ENCODE measurements at regions not wholly inside any gene's neighbourhood (a gene's known extent, or its start where the extent isn't known, plus 50 kb on each side); places are given as distances from the start of the nearest gene placed in this dataset.
A peak's percentile ranks its signal among the peaks of the same experiment; 100 is the strongest.

DNA sequence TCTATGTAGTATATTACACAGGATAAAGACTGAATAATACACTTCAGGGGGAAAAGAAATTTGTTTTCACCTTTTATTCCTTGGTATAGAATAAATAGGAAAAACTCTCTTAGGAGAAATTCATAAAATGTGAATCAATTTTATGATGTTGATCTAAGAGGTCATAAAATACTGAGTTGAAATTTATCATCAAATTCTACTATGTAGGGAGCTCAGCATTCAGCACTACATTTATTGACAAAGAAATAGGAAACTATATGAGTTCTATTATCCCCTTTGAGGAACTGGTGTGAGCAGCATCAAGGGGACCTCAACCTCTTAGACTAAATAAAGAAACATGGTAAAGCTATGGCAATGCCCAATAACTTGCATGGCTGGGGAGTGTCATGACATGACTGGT, 348.2 kb upstream of the SMIM31 start:
- no peak for DNase-seq (ENCODE audit: low read depth)

GRCh38 chr4:164408831-164409230, 345.1 kb upstream of the SMIM31 start:
- no peak for DNase-seq (ENCODE audit: low read depth)

GRCh38 chr4:164410401-164410800, 343.5 kb upstream of the SMIM31 start:
- no peak for DNase-seq (ENCODE audit: low read depth)

- no peak for DNase-seq (ENCODE audit: low read depth)
Observed at GRCh38 chr4:164412246-164412645, 341.7 kb upstream of the SMIM31 start.

DNA sequence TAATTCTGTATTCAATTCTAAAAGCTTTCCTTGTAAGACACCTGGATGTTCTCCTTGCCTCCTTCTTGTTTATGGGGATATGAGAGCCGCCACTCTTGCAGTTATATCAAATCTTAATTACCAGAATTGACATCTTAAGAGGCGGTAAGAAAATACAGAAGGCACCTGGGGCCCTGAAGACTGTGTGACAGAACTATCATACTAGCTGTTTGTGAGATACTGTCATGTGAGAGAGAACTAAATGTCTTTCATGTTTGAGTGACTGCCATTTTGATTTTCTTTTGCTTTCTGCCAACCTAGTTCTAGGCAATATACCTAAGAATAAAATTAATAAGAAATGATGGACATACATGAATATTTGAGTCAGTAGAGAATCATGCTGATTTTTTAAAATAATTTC, 340.2 kb upstream of the SMIM31 start:
- no peak for DNase-seq (ENCODE audit: low read depth)

DNA sequence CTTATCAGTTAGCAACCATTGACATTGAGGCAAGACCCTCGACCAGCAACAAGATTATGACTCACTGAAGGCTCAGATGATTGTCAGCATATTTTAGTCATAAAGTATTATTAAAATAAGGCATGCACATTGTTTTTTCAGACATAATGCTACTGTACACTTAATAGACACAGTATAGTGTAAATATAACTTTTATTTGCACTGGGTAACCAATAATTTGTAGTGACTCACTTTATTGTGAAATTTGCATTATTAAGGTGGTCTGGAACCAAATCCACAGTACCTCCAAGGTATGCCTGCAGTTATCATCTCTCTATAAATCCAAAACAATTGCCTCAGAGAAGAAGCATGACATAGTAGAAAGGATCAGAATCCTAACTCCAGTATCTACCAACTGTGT, 330.1 kb upstream of the SMIM31 start:
- no peak for DNase-seq (ENCODE audit: low read depth)

GRCh38 chr4:164424846-164425245, 329.1 kb upstream of the SMIM31 start:
- DNase-seq (ENCODE audit: low read depth): no peak

DNA sequence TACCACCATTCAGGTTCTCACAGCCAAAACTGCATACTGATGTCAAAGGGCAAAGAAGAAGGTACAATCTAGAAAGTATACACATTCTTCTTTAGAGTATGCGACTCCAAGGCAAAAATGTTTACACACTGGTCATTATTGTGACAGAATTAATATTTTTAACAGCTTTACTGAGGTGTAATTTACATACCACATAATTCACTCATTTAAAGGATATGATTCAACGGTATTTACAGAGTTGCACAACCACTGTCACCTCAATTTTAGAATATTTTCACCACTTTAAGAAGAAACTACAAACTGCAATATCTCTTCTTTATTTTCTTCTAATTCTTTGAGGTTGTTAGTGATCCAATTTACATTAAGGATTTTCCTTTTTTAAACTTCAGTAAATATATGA, 325.4 kb upstream of the SMIM31 start:
- DNase-seq (ENCODE audit: low read depth): no peak

GRCh38 chr4:164438321-164438720, 315.6 kb upstream of the SMIM31 start:
- no peak for DNase-seq (ENCODE audit: low read depth)

DNA sequence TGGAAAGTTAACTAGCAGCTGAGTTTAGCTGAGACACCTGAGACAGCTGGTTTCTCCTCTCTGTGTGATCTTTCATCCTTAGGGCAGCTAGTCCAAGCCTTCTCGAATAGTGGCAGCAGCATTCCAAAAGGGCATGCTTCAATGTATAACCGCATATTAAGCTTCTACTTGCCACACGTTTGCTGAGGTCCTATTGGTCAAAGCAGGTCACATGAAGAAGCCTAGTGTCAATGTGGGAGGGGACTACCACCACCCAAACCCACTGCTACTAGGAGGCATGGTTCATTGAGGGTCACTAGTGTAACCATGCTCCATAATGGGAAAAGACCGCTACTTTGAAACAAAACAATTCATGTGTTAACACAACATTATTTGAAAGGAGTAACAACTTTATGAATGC, 314.9 kb upstream of the SMIM31 start:
- DNase-seq (ENCODE audit: low read depth): no peak

- no peak for DNase-seq (ENCODE audit: low read depth)
Observed at GRCh38 chr4:164440199-164440598, 313.7 kb upstream of the SMIM31 start.

GRCh38 chr4:164441109-164441508, 312.8 kb upstream of the SMIM31 start:
- DNase-seq (ENCODE audit: low read depth): no peak

- DNase-seq (ENCODE audit: low read depth): no peak
Observed at GRCh38 chr4:164442180-164442579, 311.8 kb upstream of the SMIM31 start.

- DNase-seq (ENCODE audit: low read depth): no peak
Observed at GRCh38 chr4:164446516-164446915, 307.4 kb upstream of the SMIM31 start.

DNA sequence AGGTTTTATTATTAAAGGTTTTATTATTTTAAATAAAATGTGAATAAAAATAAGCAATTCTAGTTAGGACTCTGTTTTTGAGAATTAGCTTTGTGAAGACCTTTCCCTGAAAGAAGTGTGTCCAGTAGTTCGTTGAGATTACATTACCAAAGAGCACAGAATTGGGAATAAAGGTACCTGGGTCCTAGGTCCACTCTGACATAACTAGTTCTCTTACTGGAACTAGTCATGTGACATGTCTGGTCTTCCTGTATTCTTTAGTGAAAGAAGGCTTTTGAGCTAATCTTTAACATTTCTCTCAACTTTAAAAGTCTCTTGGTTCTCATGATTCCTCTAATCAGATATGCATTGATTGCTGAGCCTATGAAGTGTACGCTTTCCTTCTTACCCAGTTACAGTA, 292.0 kb upstream of the SMIM31 start:
- no peak for DNase-seq (ENCODE audit: low read depth)

DNA sequence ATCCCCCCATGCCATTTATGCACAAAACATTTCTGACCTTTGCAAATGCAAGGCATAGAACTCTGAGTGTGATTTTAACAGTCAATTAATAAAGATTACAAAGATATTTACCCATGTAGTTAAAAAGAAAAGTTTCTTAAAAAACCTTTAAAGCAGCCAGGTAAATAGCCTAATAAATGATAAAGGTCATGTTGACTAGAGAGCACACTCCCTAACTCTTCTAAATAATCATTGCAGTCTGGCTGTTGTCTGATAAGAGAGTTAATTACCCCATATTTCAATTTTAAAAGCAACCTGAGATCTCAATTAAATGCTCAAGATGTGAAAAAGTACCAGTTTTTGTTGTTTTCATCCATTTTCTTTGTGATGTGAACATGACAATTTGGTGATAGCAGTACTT, 291.5 kb upstream of the SMIM31 start:
- DNase-seq (ENCODE audit: low read depth): no peak

DNA sequence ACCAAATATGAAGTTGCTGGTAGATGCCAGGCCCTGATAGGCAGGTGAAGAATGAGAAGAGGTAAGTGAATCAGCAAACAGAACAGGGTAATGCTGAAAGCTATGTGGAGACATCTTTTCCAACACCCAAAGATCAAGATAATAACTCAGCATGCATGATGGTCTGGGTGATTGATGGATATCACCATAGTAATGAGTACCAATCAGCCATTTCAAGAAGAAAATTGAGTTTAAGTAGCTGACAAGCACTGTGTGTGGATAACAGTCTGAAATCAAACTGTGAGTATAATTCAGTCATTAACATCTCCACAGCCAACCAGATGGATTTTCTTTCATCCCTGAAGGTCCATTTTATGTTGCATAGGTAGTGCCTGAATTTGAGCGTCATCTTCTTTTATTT, 289.6 kb upstream of the SMIM31 start:
- DNase-seq (ENCODE audit: low read depth): no peak

DNA sequence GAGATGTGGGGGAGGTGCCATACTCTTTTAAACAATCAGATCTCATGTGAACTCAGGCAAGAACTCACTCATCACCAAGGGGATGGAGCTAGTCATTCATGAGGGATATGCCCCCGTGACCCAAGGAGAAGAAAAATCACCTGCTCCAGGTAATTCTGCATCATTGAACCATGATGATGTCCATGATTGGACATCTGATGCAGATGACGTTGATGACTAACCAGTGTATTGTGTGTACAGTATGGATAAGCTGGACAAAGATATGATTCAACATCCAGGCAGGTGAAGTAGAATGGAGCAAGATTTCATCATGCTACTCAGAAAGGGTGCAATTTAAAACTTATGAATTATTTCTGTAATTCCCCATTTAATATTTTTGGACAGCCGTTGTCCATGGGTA, 286.4 kb upstream of the SMIM31 start:
- DNase-seq (ENCODE audit: low read depth): no peak

DNA sequence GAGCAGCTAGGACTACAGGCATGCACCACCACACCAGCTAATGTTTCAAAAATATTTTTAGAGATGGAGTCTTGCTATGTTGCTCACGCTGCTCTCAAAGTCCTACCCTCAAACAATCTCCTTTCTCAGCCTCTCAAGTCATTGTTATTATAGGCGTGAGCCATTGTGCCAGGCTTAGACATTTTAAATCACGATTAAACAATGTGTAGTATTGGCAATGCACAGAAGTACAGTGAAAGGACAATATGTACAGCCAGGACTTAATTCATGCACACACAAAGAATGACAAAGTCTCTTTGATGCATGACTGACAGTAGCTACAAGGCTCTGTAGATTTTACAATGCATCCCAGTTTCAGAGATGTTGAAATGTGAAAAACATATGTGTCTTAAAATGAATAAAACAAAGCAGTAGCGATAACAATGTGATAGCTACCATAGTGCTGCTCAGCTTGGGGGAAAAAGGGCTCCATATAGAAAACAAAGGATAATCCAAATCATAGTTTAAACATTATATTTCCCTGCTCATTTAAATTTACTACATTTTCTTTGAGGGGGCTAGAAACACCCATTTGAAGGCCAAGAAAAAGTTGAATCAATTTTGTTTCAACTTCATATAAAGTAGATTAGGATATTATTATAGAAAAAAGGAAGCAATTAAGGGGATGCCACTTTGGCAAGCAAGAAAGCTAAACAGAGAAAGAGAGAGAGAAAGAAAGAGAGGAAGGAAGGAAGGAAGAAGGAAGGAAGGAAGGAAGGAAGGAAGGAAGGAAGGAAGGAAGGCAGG, 272.4 kb upstream of the SMIM31 start:
- no peak for DNase-seq (ENCODE audit: low read depth)

DNA sequence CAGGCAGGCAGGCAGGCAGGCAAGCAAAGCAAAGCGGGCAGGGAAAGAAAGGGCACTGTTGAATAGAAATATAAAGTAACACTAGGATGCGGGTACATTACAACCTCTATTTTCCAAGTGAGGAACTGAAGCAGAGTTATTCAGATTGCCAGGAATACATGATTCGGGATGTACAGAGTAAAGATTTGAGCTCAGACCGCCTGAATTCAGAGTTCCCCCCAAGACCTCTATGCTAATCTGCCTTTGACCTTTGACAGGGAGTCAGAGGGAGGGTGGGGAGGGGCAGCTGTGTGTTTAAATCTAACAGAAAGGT, 271.9 kb upstream of the SMIM31 start:
- no peak for DNase-seq (ENCODE audit: low read depth)

DNA sequence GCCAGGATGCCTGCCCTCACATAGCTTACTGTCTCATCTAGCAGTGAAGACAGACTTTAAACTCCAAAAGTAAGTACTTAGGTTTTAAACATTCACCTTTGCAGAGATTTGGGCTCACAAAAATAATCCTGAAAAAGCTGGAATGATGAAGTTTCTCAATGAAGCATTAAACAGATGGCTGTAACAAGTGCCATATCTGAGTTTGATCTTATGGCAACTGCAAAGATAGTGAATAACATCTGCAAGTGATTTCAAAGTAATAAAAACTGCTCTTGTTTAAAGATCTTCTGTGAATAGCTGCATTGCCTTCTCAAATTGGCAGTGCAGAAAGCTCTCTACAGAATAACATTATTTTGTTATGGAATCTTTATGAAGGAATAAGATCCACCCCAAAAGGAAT, 271.2 kb upstream of the SMIM31 start:
- DNase-seq (ENCODE audit: low read depth): no peak

DNA sequence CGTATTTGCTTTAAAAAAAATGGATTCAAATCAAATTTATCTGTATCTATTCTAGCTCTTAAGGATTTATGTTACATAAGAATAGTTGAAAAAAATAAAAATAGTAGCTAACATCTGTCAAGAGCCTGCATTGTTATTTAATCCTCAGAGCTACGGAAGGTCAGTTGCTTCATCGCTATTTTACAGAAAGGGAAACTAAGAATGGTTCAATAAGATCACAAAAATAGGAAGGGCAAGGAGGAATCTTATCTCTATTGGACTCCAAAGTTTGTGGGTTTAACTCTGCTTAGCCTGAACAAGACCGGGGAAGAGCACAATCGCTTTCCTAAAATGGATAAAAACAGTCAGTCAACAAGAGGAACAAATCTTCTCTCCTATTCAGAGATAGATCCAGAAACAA, 270.2 kb upstream of the SMIM31 start:
- DNase-seq (ENCODE audit: low read depth): no peak

DNA sequence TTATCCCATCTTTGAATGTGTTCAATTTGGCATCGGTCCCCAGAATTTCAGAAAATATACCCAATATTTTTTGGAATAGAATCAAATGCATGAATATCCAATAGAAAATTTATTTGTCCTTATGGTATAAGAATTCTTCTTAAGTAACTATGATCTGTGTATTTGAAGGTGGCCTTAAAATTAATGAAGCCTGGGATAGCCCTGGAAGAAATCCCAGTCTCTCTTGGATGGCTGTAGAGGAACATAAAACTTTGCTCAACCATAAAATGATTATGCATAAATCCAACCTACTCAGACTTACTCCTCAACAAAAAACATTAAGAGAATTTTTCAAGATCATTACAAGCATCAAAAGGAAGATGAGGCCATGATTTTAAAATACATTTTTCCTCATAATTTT, 269.4 kb upstream of the SMIM31 start:
- peak; percentile 75 for DNase-seq (ENCODE audit: low read depth)

- DNase-seq (ENCODE audit: low read depth): no peak
Observed at GRCh38 chr4:164485136-164485535, 268.8 kb upstream of the SMIM31 start.
